ENCODE measurements at regions not wholly inside any gene's neighbourhood (a gene's known extent, or its start where the extent isn't known, plus 50 kb on each side); places are given as distances from the start of the nearest gene placed in this dataset.
A peak's percentile ranks its signal among the peaks of the same experiment; 100 is the strongest.

DNA sequence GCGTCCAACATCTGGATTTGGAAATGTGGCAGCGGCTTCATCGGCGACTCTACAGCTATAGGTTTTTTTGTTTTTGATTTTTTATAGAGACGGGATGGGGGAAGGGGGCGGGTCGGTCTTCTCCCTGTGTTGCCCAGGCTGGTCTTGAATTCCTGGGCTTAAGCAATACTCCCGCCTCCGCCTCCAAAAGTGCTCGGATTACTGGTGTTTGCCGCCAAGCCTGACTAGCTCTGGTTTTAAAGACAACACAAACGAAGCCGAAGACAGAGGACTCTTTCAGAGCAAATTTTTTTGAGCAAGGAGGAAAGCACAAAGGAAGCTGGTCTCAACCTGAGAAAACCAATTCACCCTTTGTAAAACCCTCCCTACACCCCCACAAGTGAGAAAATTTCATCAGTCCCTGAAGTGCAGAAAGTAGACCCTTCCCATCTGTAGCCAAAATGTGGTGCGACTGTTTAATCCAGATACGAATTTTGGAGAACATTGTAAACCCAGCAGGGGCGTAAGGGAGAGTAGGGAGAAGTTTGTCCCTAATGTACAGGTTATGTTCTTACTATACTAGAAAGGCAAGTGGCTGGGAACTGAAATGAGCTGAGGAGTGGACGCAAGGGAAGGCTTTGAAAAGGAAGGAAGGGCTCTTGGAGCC is 185.9 kb downstream of the TRIM27 start:
- no peak for DNase-seq (ENCODE audit: low spot score)

DNA sequence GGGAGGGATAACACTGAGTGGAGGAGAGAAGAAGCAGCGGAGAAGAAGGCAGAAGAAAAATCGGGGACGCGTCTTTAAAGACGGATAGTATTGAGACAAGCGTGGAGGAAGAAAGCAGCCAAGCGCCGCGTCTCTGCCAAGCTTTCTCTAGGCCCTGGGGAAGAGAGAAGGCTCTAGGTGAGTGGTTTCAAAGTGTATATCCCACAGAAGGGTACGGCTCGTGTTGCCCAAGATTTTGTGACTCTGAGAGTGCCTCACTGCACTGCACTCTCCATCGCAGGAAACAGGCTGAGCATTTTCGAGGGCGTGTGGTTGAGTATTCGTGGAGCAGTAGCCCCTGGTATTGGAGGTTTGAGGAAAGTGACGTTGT is 185.4 kb downstream of the TRIM27 start:
- no peak for DNase-seq (ENCODE audit: low spot score)

DNA sequence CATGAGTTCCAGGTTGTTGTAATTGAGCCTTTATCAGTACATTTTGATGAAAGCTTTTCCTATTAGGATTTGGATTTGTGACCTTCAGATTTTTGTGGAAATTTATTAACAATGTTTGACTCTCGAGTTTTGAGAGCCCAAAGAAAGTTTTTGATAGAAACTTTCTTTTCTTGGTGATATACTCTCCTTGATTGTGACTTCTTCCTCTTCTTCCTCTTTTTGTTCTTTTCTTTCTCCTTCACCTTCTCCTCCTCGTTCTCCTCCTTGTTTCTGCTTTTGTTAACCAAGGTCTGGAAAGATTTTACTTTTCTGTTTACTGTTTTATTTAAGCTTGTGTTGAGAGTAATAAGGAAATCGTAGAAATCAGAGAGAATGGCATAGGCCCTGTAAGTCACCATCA is 182.4 kb downstream of the TRIM27 start:
- DNase-seq (ENCODE audit: low spot score), result no peak

DNA sequence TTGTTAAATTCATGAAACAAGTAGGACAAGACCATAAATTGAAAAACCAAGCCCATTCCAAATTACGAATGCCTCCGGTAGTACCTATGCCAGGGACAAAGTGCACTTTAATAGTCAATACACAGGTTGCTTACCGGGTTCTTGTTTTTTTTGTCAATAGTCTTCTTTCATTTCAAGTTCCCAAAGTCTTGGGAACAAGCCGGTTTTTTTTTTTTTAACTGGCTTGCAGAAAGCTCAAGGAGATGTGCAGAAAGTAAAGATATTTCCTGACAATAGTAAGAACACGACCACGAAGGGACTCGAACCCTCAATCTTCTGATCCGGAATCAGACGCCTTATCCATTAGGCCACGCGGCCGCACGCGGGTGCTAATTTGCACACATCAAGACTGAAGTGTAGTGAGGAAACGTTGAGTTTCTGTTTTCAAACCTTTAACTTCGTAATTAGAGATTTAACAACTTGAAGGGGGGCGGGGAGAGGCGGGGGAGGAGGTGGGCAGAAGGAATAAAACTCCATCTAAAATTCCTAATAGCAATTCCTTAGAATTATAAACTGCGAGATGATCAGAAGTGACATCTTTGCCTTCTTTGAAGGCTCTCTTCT is 181.0 kb downstream of the TRIM27 start:
- no peak for DNase-seq (ENCODE audit: low spot score)

DNA sequence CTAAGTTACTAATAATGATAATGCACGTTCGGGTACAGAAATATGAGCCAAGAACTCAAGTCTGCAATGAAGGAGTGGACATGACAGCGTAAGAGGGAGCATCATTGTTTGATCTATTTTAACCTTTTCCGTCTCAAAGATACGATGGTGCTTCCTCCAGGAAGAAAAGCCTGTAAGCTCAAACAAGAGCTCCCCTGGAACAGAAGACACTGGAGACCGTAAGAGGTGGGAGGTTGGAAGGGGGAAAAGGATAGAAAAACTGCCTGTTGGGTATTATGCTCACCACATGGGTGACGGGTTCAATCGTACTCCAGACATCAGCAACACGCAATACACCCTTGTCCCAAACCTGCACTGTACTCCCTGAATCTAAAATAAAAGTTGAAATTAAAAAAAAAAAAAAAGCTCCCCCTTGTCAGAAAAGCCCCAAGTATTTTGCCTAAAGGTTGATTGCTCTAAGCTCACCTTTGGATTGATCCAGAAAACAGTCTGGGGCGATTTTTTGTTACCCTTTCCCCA is 180.5 kb downstream of the TRIM27 start:
- no peak for DNase-seq (ENCODE audit: low spot score)

DNA sequence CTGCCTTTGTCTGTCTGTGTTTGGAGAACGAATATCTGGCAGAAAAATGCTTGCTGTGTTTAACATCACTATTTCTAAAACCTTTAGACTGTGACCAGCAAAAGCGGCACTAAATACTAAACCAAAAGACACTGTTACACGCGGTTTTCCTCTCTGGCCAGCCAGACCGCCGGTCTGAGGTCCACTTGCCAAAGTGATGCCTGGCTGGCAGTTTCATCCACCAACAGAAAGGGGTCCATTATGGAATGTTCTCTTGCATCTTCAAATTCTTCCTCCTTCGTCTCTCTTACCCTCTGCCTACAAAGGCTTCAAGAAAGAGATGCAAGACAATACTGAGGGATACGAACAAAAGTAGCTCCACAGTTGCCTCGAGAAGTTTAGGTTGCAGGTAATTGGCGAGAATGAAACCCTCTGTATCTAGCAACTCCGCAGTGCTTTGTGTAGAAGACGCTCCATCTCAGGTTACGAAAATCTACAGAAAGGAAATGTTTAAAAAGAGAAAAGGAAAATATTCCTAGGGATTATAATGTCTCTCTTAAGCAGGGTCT is 176.6 kb downstream of the TRIM27 start:
- no peak for DNase-seq (ENCODE audit: low spot score)

DNA sequence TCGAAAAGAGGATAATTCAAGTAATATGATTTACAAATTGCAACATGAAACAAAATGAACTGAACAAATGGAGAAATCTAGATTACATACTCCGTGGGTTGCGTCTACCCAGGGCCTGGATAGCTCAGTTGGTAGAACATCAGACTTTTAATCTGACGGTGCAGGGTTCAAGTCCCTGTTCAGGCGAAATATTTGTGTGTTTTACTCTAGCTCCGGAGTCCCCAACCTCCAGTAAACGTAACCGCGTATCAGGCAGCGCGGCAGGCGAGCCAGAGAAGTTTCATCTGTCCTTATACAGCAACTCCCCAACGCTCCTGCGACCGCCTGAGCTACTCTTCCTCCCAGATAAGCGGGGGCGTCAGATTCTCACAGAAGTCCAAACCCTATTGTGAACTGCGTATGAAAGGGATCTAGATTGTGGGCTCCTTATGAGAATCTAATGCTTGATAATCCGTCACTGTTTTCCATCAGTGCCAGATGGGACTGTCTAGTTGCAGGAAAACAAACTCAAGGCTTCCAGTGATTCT is 176.1 kb downstream of the TRIM27 start:
- DNase-seq (ENCODE audit: low spot score), result peak; percentile 70

DNA sequence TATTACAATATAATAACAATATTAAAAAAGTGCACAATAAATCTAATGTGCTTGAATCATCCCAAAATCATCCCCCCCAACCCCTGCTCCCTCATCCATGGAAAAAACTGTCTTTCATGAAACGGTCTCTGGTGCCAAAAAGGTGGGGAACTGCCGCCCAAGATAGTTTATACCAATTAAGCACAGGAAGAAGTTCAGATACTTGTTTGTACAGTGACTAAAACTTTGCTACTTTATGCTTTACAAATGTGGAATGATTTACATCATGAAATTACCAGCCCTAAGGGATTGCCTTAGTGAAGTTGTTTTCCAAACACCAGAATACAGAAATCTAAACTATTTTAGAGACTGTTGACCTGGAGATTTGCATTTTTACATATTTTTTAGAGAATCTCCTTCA is 175.6 kb downstream of the TRIM27 start:
- no peak for DNase-seq (ENCODE audit: low spot score)

DNA sequence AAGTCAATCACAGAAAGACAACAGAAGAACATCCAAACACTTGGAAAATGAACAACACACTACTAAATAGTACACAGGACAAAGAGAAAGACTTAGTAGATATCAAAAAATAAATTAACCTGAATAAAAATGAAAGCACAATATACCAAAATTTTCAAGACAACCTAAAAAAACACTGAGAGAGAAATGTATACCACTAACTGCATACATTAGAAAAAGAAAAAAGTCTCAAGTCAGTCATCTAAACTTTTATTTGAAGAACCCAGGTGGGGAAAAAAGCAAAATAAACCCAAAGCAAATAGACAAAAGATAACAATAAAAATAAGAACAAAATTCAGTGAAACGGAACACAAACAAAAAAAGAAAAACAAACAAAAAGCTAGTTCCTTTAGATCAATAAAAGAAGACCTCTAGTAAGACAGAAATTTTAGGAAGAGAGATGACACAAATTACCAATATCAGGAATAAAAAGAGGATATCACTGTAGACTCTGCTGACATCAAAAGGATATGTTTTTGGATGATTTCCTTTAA is 172.8 kb downstream of the TRIM27 start:
- no peak for DNase-seq (ENCODE audit: low spot score)

DNA sequence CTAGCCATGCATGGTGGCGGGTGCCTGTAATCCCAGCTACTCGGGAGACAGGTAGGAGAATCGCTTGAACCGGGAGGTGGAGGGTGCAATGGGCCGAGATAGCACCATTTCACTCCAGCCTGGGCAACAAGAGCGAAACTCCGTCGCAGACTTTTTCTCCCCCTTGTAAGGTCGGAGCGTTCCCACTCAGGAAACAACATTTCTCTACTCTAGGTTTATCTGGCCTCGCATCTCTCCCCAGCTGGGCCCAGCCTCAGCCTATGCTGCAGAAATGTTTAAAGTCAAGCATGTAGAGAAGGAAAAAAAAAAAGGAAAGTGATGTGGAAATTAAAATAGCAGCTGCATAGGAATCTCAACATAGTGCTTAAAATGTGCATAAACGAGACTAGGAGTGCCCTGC is 172.3 kb downstream of the TRIM27 start:
- DNase-seq (ENCODE audit: low spot score), result no peak

DNA sequence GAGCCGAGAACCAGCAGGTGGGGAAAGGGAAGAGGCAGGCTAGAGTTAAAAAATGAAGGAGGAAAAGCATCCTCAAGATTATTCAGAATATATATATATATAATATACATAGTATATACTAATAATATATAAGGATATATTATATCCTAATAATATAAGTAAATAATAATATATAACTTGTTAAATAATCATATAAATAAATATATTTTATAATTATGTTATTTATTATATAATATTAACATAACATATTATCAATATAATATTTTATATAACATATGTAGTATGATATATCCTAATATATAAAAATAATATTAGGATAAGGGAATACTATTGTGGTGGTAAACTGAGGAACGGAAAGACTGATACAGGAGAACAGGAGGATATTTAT is 171.8 kb downstream of the TRIM27 start:
- DNase-seq (ENCODE audit: low spot score), result no peak

DNA sequence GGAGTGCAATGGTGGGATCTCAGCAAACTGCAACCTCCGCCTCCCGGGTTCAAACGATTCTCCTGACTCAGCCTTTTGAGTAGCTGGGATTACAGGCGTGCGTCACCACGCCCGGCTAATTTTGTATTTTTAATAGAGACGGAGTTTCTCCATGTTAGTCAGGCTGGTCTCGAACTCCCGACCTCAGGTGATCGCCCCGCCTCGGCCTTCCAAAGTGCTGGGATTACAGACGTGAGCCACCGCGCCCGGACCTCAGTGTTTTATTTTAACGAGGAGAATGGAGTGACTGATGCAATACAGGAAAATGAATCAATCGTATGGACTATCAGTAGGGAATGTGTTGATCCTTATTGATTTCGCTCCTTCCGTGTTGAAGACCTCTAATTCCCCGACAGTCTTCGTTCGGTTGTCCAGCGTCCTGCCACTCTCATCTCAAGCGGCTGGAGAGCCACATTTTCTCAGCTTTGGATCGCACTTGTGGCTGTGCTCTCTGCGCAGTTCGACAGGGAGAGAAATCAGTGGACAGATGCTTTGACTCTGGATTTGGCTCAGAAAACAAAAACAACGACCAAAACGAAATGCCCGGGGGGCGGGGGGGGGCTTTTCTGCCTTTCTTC is 166.2 kb downstream of the TRIM27 start:
- DNase-seq (ENCODE audit: low spot score), result peak; percentile 63

DNA sequence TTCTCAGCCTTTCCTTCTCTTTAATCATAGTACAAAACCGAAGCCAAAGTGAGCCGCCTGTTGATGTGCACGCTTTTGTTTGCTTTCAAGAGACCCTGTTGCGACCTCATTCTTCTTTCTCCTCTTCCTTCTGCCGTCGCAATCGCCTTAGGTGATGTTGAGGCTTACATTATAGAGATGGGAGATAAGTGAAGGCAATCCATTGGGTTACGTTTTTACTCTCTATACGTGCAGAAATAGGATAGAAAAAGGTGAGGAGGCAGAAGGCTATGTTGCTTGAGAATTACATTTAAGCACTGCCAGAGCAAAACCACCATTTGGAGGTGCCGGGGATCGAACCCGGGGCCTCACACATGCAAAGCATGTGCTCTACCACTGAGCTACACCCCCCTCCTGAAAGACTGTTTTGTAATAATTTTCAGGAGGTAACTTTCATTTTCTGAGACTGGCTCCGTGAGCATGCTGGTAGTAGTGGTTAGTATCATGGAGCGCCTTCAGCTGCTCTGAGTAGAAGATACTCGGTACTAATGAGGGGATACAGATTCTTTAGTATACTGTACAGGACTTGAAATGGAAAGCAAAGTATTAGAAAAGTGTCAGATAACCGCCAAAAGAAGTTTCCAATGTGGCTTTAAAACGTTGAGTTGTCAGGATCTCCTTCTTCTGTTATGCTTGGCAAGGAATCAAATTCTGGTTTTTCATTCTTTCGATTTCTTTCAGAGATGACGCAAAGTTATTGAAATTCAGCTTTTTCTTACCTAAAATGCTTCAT is 165.6 kb downstream of the TRIM27 start:
- DNase-seq (ENCODE audit: low spot score), result peak; percentile 46

DNA sequence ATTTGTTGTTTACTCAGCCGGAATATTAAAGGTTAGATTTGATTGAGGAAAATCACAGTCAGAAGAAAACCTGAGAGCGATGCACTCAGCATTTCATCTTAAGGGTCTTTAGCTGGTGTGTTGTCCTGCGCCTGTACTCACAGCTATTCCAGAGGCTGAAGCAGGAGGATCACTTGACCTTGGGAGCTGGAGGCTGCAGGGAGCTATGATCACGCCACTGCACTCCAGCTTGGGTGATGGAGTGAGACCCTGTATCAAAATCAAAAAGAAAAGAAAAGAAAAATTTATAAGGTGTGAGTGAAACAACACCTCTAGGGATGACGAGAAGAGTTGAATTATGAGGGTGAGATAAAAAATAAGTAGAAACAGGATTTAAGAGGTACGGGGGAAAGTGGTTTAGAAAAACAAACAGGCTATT is 165.0 kb downstream of the TRIM27 start:
- DNase-seq (ENCODE audit: low spot score), result no peak

DNA sequence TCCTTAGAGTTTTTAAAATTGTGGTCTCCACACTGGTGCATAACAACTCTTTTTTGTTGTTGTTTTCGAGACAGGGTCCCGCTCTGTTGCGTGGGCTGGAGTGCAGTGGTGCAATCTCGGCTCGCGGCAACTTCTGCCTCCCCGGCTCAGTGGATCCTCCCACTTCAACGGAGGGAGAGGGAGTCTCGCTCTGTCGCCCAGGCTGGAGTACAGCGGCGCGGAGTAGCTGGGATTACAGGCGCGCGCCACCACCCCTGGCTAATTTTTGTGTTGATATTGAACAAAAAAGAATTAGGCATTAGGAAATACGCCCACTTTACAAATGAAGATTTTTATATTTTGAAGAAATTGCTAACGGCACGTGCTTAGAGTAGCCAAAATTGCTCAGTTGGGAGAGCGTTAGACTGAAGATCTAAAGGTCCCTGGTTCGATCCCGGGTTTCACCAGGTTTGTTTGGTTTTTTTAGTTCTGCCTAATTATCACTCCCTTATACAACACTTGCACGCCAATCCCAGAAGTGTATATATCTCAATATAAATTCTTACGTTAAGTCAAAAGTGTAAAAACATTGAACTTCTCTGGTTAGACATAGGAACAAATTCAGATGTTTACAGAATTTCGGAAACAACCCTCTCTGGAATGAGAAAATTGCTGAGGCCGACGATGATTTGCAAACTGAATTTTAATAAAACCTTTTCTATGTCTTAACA is 159.6 kb downstream of the TRIM27 start:
- DNase-seq (ENCODE audit: low spot score), result no peak

DNA sequence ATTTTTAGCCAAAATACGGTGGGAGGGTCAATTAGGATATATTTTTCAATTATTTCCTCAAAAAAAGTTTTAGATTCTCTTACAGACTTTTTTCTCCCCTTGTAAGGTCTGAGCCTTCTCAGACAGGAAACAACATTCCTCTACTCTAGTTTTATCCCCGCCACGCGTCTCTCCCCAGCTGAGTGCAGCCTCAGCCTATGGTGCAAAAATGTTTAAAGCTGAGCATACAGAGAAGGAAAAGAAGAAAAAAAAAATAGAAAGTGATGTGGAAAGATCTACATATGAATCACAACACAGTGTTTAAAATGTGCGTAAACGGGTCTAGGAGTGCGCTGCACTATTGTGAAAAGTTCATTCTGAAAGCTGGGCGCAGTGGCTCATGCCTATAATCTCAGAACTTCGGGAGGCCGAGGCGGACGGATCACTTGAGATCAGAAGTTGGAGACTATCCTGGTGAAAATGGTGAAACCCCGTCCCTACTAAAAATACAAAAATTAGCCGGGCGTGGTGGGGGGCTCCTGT is 159.0 kb downstream of the TRIM27 start:
- DNase-seq (ENCODE audit: low spot score), result no peak

DNA sequence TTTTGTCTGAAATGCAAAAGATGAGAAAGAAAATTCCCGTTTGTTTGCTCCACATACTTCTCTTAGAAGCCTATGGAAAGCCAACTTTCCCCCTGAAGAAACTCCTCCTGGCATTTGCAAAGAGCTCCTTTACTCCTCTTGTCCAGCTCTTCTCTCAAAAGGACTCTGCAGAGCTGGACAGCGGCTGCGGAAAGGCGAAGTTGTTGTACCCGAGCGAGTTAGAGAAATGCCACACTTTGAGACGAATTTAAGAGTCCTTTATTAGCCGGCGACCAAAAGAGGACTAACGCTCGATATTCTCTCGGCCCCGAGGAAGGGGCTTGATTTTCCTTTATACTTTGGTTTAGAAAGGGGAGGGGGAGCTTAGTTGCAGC is 157.8 kb downstream of the TRIM27 start:
- DNase-seq (ENCODE audit: low spot score), result no peak

DNA sequence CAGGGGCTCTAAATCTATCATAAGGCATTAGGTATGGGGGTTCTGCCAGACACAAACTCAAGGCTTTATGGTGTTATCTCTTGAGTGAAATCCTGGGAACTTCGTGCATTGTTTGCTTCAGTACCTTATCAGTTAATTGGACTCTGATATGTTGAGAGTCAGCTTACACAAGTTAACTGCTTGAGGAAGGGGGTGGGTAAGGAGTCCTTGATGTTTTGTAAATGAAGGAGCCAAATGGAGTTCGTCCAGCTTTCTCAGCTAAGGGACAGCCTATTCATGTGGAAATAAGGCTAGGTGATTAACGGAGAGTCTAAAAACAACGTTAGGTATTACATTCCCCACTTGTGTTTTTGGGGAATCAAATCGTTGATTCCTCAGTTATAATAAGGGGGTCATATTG is 157.4 kb downstream of the TRIM27 start:
- DNase-seq (ENCODE audit: low spot score), result no peak

DNA sequence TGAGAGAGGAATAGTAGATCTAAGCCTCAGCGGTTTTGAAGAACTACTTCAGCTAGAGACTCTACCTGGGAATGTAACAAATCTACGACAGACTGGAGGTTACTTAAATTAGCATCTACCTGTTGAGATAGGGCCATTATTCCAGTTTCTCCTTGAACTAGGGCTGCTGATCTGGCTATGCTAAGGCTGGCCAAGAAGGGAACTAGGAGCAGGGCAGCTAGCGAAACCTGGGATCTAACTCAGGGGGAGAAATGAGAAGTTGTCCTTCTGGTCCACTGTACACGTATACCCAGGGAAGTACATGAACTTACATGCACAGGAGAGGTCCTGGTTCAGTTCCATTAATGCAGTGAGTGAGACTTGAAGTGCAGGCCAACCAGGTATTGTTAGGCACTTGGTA is 156.7 kb downstream of the TRIM27 start:
- no peak for DNase-seq (ENCODE audit: low spot score)

DNA sequence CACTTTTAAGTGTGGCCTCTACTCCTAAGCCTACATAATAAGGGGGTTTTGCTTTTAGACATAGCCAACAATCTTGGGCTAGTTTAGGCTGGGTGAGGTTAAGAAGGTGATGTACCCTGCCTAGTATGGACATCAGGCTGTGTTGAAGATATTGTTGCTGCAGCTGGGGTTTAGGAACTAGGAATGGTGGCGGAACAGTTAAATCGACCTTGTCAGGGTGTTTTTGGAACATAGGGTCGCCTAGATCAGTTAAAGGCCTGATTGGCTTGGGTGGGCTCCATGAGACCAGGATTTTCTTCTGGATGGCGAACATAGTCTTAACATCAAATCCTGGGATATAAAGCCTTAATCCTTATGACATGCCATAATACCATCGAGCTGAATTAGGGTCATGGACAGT is 156.1 kb downstream of the TRIM27 start:
- no peak for DNase-seq (ENCODE audit: low spot score)

DNA sequence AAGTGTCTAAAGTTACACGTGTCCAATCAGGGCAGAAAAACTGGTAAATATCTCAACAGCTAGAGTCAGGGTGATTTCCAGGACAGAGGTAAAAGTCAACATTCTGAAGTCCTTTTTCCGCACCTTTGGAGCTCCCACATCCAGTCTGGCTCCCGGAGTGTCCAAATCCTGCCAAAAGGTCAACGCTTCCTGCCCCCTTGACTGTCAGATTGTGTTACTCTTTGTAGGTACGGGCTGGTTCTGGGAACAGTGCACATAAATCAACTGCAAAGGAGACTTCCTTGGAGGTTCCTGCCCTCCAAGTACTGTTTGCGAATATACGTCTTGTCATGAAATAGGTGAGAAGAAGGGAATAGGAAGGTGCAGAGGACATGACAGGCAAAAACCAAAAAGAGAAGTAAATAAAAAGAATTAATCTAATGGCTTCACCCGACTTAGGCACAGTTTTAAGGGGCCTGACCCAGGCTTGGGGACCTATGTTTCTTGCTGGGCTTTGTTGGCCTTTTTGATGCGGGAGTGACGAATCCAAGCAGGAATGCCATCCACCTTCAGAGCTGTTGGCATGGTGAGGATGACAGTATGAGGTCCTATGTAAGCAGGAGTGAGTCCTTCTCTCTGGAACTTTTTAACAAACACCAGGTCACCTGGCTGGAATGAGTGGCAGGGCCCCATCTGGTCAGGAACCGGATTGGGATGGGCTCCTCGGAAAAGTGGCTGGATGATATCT is 155.4 kb downstream of the TRIM27 start:
- DNase-seq (ENCODE audit: low spot score), result no peak

Measured in D341Med (cell line).